ENCODE measurements at regions not wholly inside any gene's neighbourhood (a gene's known extent, or its start where the extent isn't known, plus 50 kb on each side); places are given as distances from the start of the nearest gene placed in this dataset.

GRCh38 chr3:18132991-18133390, 292.1 kb downstream of the SATB1 start:
- TF ChIP-seq HDGF (IDR thresholded peaks at IDR 0.05; ENCODE audit: borderline replicate concordance) (no peak), TARDBP (IDR thresholded peaks at IDR 0.05) (no peak), SP1 (IDR thresholded peaks at IDR 0.05) (no peak), ARNT (IDR thresholded peaks at IDR 0.05) (no peak), NFRKB (IDR thresholded peaks at IDR 0.05) (no peak), ZNF384 (IDR thresholded peaks at IDR 0.05) (no peak), FOXK2 (IDR thresholded peaks at IDR 0.05) (no peak), L3MBTL2 (conservative IDR thresholded peaks at IDR 0.05) (no peak), FOXA1 (IDR thresholded peaks at IDR 0.05) (no peak), SUZ12 (IDR thresholded peaks at IDR 0.05) (no peak), BHLHE40 (IDR thresholded peaks at IDR 0.05; ENCODE audit: borderline replicate concordance) (no peak)
- TF ChIP-seq, protein P1, sequence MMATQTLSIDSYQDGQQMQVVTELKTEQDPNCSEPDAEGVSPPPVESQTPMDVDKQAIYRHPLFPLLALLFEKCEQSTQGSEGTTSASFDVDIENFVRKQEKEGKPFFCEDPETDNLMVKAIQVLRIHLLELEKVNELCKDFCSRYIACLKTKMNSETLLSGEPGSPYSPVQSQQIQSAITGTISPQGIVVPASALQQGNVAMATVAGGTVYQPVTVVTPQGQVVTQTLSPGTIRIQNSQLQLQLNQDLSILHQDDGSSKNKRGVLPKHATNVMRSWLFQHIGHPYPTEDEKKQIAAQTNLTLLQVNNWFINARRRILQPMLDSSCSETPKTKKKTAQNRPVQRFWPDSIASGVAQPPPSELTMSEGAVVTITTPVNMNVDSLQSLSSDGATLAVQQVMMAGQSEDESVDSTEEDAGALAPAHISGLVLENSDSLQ (IDR thresholded peaks at IDR 0.05): no peak

Data from HEK293T (cell line).